H1 (cell line): ENCODE measurements at regions not wholly inside any gene's neighbourhood (a gene's known extent, or its start where the extent isn't known, plus 50 kb on each side); places are given as distances from the start of the nearest gene placed in this dataset.

Source experiments
- CREB1 ChIP-seq: IDR thresholded peaks from 2 replicates; pipeline ENCODE4 v1.6.1; 2012; ENCODE audit warnings: inconsistent platforms
- TBP ChIP-seq: IDR thresholded peaks from 2 replicates; pipeline ENCODE4 v1.6.1; 2011; ENCODE audit warnings: low read depth, low read length, improper control_type of control experiment

- TF ChIP-seq TBP = no peak
- TF ChIP-seq CREB1 = no peak
Observed at GRCh38 chr3:28077572-28077971, 163.8 kb upstream of the CMC1 start (continued).
